HG03520 (cell line): ENCODE measurements at regions not wholly inside any gene's neighbourhood (a gene's known extent, or its start where the extent isn't known, plus 50 kb on each side); places are given as distances from the start of the nearest gene placed in this dataset.

Experiments used
- ATAC-seq: cut with Tn5 transposase; IDR thresholded peaks from one replicate; pipeline ENCODE4 v1.9.1; 2021; ENCODE audit warnings: mild to moderate bottlenecking, moderate library complexity; ENCODE audit not compliant: unreplicated experiment

GRCh38 chr9:7403839-7404487 lies 395.6 kb downstream of the DMAC1 start:
- no peak for ATAC-seq

- no peak for ATAC-seq
Observed at GRCh38 chr9:7403028-7403389, 396.6 kb downstream of the DMAC1 start.

GRCh38 chr9:7402334-7403027 lies 397.1 kb downstream of the DMAC1 start:
- ATAC-seq = no peak

GRCh38 chr9:7401116-7401515 lies 398.5 kb downstream of the DMAC1 start:
- ATAC-seq = no peak

GRCh38 chr9:7394002-7394774 lies 405.4 kb downstream of the DMAC1 start:
- ATAC-seq = no peak

GRCh38 chr9:7392148-7392547 lies 407.4 kb downstream of the DMAC1 start:
- ATAC-seq = no peak

- no peak for ATAC-seq
Observed at GRCh38 chr9:7388755-7389154, 410.8 kb downstream of the DMAC1 start.

- ATAC-seq = no peak
Observed at GRCh38 chr9:7387840-7388239, 411.7 kb downstream of the DMAC1 start.

- ATAC-seq = no peak
Observed at GRCh38 chr9:7382304-7382703, 417.3 kb downstream of the DMAC1 start.

GRCh38 chr9:7377489-7377888 lies 422.1 kb downstream of the DMAC1 start:
- ATAC-seq = no peak

- no peak for ATAC-seq
Observed at GRCh38 chr9:7376833-7377232, 422.7 kb downstream of the DMAC1 start.

- no peak for ATAC-seq
Observed at GRCh38 chr9:7376213-7376612, 423.4 kb downstream of the DMAC1 start.

- ATAC-seq = no peak
Observed at GRCh38 chr9:7375013-7375511, 424.5 kb downstream of the DMAC1 start.

GRCh38 chr9:7370988-7371387 lies 428.6 kb downstream of the DMAC1 start:
- no peak for ATAC-seq

GRCh38 chr9:7370381-7370780 lies 429.2 kb downstream of the DMAC1 start:
- ATAC-seq = no peak

GRCh38 chr9:7369384-7369821 lies 430.2 kb downstream of the DMAC1 start:
- ATAC-seq = no peak

- ATAC-seq = no peak
Observed at GRCh38 chr9:7368410-7369292, 430.9 kb downstream of the DMAC1 start.

GRCh38 chr9:7367726-7368125 lies 431.9 kb downstream of the DMAC1 start:
- no peak for ATAC-seq

- ATAC-seq = no peak
Observed at GRCh38 chr9:7366121-7366520, 433.5 kb downstream of the DMAC1 start.

GRCh38 chr9:7363777-7364477 lies 435.7 kb downstream of the DMAC1 start:
- ATAC-seq = no peak
